Liver (tissue), 8 donors: ENCODE measurements at regions not wholly inside any gene's neighbourhood (a gene's known extent, or its start where the extent isn't known, plus 50 kb on each side); places are given as distances from the start of the nearest gene placed in this dataset.

Source experiments
- DNase-seq: peaks from one replicate; pipeline ENCODE4 v3.0.0-alpha.2; 2017; ENCODE audit warnings: low spot score
- H3K27ac ChIP-seq, 2 donors: one replicate each; pipeline ENCODE4 v1.7.0; 2013; ENCODE audit warnings: inconsistent platforms in 2 of 2, low read length in 2 of 2, control low read depth in 1 of 2, low read depth in 1 of 2, mild to moderate bottlenecking in 1 of 2
- H3K27me3 ChIP-seq, 4 donors: one replicate each; pipeline versions ENCODE4 v1.6.1 to v1.7.0; 2013; ENCODE audit warnings: low read length in 3 of 4, inconsistent platforms in 1 of 4, mild to moderate bottlenecking in 1 of 4, moderate library complexity in 1 of 4; ENCODE audit not compliant: control insufficient read depth in 4 of 4, insufficient read depth in 4 of 4
- H3K36me3 ChIP-seq, 4 donors: one replicate each; pipeline versions ENCODE4 v1.6.1 to v1.7.0; 2013; ENCODE audit warnings: low read length in 3 of 4, mild to moderate bottlenecking in 3 of 4, low read depth in 1 of 4, moderate library complexity in 1 of 4; ENCODE audit not compliant: control insufficient read depth in 4 of 4, insufficient read depth in 3 of 4
- H3K4me1 ChIP-seq, 4 donors: one replicate each; pipeline versions ENCODE4 v1.6.1 to v1.7.0; 2013; ENCODE audit warnings: low read length in 3 of 4, mild to moderate bottlenecking in 3 of 4, moderate library complexity in 1 of 4; ENCODE audit not compliant: control insufficient read depth in 4 of 4, insufficient read depth in 4 of 4
- H3K4me3 ChIP-seq, 3 donors: one replicate each; pipeline versions ENCODE4 v1.6.1 to v1.7.0; 2013; ENCODE audit warnings: low read length in 3 of 3, control low read depth in 1 of 3, low read depth in 1 of 3, mild to moderate bottlenecking in 1 of 3
- H3K9ac ChIP-seq, 2 donors: one replicate each; pipeline ENCODE4 v1.7.0; 2013; ENCODE audit warnings: low read length in 2 of 2, mild to moderate bottlenecking in 2 of 2, moderate library complexity in 2 of 2, control low read depth in 1 of 2, low read depth in 1 of 2
- H3K9me3 ChIP-seq, 4 donors: one replicate each; pipeline versions ENCODE4 v1.6.1 to v1.7.0; 2013; ENCODE audit warnings: low read length in 3 of 4; ENCODE audit not compliant: control insufficient read depth in 4 of 4
- EGR1 ChIP-seq, 2 donors: IDR thresholded peaks; 2 replicates each; pipeline ENCODE4 v1.6.1; 2016 to 2018; ENCODE audit warnings: antibody characterized with exemption in 2 of 2, low read depth in 2 of 2
- FOXA1 ChIP-seq: IDR thresholded peaks from 2 replicates; pipeline ENCODE4 v1.6.1; 2016; ENCODE audit warnings: antibody characterized with exemption
- FOXA2 ChIP-seq: IDR thresholded peaks from 2 replicates; pipeline ENCODE4 v1.6.1; 2016; ENCODE audit warnings: antibody characterized with exemption
- GABPA ChIP-seq, 2 donors: IDR thresholded peaks in 1 of 2; conservative IDR thresholded peaks in 1 of 2; 2 replicates each; pipeline ENCODE4 v1.6.1; 2016; ENCODE audit warnings: antibody characterized with exemption in 2 of 2, mild to moderate bottlenecking in 1 of 2, moderate library complexity in 1 of 2
- HNF4A ChIP-seq, 2 donors: conservative IDR thresholded peaks; 2 replicates each; pipeline ENCODE4 v1.6.1; 2016; ENCODE audit warnings: antibody characterized with exemption in 2 of 2, mild to moderate bottlenecking in 2 of 2
- HNF4G ChIP-seq: IDR thresholded peaks from 2 replicates; pipeline ENCODE4 v1.6.1; 2016; ENCODE audit warnings: antibody characterized with exemption
- JUND ChIP-seq, 2 donors: IDR thresholded peaks; 2 replicates each; pipeline ENCODE4 v1.6.1; 2016; ENCODE audit warnings: antibody characterized with exemption in 2 of 2
- NR2F2 ChIP-seq: IDR thresholded peaks from 2 replicates; pipeline ENCODE4 v1.6.1; 2016; ENCODE audit warnings: antibody characterized with exemption
- RAD21 ChIP-seq, 2 donors: IDR thresholded peaks; 2 replicates each; pipeline ENCODE4 v1.6.1; 2016; ENCODE audit warnings: antibody characterized with exemption in 2 of 2, mild to moderate bottlenecking in 2 of 2
- RXRA ChIP-seq, 2 donors: IDR thresholded peaks; 2 replicates each; pipeline ENCODE4 v1.6.1; 2017 to 2018; ENCODE audit warnings: antibody characterized with exemption in 2 of 2, mild to moderate bottlenecking in 1 of 2
- SP1 ChIP-seq: IDR thresholded peaks from 2 replicates; pipeline ENCODE4 v1.6.1; 2018; ENCODE audit warnings: antibody characterized with exemption, mild to moderate bottlenecking
- TAF1 ChIP-seq: conservative IDR thresholded peaks from 2 replicates; pipeline ENCODE4 v1.6.1; 2016; ENCODE audit warnings: antibody characterized with exemption, mild to moderate bottlenecking
- YY1 ChIP-seq: IDR thresholded peaks from 2 replicates; pipeline ENCODE4 v1.6.1; 2016; ENCODE audit warnings: antibody characterized with exemption, mild to moderate bottlenecking
- WGBS: extraction: QIAGEN DNeasy Blood & Tissue Kit; methylation state at CpG from one replicate; pipeline ENCODE4 v1.1.7; 2013; 5-methylcytosine and 5-hydroxymethylcytosine counted together
- TF ChIP-seq, protein P1 (sequence below): IDR thresholded peaks from 2 replicates; pipeline ENCODE4 v1.6.1; 2016; ENCODE audit warnings: antibody characterized with exemption
- TF ChIP-seq, protein P2 (sequence below): IDR thresholded peaks from 2 replicates; pipeline ENCODE4 v1.6.1; 2016; ENCODE audit warnings: antibody characterized with exemption, mild to moderate bottlenecking
- TF ChIP-seq, protein P3 (sequence below): fragments of 150-350 bp; IDR thresholded peaks from 2 replicates; pipeline ENCODE4 v1.5.1; 2017; ENCODE audit warnings: improper control_type of control experiment, low read depth, low read length; ENCODE audit not compliant: missing input control
- TF ChIP-seq, protein P4 (sequence below): IDR thresholded peaks from 2 replicates; pipeline ENCODE4 v1.6.1; 2016; ENCODE audit warnings: antibody characterized with exemption
- donor health status: healthy.
- donor health status: healthy.
- donor health status: healthy.
- donor health status: healthy.
- donor health status: healthy.

DNA sequence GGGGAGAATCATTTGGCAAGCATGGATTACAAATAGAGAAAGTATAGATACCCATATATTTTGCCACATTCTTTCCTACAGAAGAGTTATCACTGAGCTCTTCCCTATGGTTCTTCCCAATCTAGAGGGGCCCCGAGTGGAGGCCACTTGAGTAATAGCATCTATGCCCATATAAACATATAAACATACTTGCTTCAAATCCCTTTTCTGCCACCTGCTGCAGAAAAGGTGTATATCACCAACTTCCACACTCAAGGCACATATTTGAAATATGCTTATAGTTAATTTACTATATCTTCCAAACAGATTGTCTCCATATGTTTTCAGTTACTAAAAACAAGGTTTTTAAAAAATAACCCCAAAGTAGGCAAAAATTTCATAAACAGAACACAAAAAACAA lies 642.8 kb upstream of the DIPK2B start:
- no peak overlapping the region for H3K4me3 ChIP-seq
- WGBS, result 41% methylated on average over 1 of the region's 1 CpG
- no peaks in the 10 kb centered on the region for H3K36me3 ChIP-seq
- no peaks in the 10 kb centered on the region for H3K4me1 ChIP-seq
- no peaks in the 10 kb centered on the region for H3K9me3 ChIP-seq
- peaks cover 0 to 3% (median 0%) of the 10 kb centered on the region in 4 donors for H3K27me3 ChIP-seq
- TF ChIP-seq RAD21 (IDR thresholded peaks at IDR 0.05) (peak; percentile 25 to 45), FOXA1 (no peak)
- H3K9ac ChIP-seq, result no peak overlapping the region
- no peak overlapping the region for H3K27ac ChIP-seq
- DNase-seq, result no peak

DNA sequence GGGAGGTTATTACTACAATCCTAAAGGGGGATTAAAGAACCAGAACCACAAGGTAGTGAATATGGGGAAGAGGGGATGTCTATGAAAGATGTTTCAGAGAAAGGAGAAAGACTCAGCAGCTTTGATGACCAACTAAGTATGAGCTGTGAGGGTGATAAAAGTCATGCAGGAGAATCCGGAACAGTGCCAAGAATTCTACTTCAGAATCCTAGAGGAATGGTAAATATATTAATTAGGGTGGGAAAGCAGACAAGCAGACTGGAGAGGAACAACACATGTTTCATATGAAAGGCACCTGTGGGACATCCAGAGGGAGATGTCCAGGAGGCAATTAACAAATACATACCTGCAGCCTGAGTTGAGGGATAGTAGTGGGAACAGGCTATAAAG lies 642.2 kb upstream of the DIPK2B start:
- no peak for DNase-seq
- Histone ChIP-seq H3K36me3 (no peaks in the 10 kb centered on the region), H3K4me3 (no peak overlapping the region), H3K27me3 (peaks cover 0 to 3% (median 0%) of the 10 kb centered on the region in 4 donors), H3K27ac (no peak overlapping the region), H3K9me3 (no peaks in the 10 kb centered on the region), H3K9ac (no peak overlapping the region), H3K4me1 (no peaks in the 10 kb centered on the region)
- 83% methylated on average over 1 of the region's 1 CpG for WGBS
- TF ChIP-seq NR2F2, result no peak
- TF ChIP-seq RXRA (IDR thresholded peaks at IDR 0.05), result no peak
- TF ChIP-seq GABPA (IDR thresholded peaks at IDR 0.05 in 1 of 2, conservative IDR thresholded peaks at IDR 0.05 in 1 of 2), result no peak
- no peak for TF ChIP-seq YY1
- no peak for TF ChIP-seq FOXA1
- TF ChIP-seq, protein P1, sequence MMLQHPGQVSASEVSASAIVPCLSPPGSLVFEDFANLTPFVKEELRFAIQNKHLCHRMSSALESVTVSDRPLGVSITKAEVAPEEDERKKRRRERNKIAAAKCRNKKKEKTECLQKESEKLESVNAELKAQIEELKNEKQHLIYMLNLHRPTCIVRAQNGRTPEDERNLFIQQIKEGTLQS, result no peak
- no peak for TF ChIP-seq JUND (IDR thresholded peaks at IDR 0.05)
- no peak for TF ChIP-seq HNF4A (conservative IDR thresholded peaks at IDR 0.05)
- TF ChIP-seq EGR1 (IDR thresholded peaks at IDR 0.05; ENCODE audit: low read depth in 2 of 2), result no peak
- TF ChIP-seq, protein P2, sequence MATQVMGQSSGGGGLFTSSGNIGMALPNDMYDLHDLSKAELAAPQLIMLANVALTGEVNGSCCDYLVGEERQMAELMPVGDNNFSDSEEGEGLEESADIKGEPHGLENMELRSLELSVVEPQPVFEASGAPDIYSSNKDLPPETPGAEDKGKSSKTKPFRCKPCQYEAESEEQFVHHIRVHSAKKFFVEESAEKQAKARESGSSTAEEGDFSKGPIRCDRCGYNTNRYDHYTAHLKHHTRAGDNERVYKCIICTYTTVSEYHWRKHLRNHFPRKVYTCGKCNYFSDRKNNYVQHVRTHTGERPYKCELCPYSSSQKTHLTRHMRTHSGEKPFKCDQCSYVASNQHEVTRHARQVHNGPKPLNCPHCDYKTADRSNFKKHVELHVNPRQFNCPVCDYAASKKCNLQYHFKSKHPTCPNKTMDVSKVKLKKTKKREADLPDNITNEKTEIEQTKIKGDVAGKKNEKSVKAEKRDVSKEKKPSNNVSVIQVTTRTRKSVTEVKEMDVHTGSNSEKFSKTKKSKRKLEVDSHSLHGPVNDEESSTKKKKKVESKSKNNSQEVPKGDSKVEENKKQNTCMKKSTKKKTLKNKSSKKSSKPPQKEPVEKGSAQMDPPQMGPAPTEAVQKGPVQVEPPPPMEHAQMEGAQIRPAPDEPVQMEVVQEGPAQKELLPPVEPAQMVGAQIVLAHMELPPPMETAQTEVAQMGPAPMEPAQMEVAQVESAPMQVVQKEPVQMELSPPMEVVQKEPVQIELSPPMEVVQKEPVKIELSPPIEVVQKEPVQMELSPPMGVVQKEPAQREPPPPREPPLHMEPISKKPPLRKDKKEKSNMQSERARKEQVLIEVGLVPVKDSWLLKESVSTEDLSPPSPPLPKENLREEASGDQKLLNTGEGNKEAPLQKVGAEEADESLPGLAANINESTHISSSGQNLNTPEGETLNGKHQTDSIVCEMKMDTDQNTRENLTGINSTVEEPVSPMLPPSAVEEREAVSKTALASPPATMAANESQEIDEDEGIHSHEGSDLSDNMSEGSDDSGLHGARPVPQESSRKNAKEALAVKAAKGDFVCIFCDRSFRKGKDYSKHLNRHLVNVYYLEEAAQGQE, result no peak
- TF ChIP-seq HNF4G, result no peak
- TF ChIP-seq, protein P3, sequence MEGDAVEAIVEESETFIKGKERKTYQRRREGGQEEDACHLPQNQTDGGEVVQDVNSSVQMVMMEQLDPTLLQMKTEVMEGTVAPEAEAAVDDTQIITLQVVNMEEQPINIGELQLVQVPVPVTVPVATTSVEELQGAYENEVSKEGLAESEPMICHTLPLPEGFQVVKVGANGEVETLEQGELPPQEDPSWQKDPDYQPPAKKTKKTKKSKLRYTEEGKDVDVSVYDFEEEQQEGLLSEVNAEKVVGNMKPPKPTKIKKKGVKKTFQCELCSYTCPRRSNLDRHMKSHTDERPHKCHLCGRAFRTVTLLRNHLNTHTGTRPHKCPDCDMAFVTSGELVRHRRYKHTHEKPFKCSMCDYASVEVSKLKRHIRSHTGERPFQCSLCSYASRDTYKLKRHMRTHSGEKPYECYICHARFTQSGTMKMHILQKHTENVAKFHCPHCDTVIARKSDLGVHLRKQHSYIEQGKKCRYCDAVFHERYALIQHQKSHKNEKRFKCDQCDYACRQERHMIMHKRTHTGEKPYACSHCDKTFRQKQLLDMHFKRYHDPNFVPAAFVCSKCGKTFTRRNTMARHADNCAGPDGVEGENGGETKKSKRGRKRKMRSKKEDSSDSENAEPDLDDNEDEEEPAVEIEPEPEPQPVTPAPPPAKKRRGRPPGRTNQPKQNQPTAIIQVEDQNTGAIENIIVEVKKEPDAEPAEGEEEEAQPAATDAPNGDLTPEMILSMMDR, result no peak
- no peak for TF ChIP-seq FOXA2
- TF ChIP-seq, protein P4, sequence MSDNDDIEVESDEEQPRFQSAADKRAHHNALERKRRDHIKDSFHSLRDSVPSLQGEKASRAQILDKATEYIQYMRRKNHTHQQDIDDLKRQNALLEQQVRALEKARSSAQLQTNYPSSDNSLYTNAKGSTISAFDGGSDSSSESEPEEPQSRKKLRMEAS, result no peak
- TF ChIP-seq SP1, result no peak
- no peak for TF ChIP-seq RAD21 (IDR thresholded peaks at IDR 0.05)
- no peak for TF ChIP-seq TAF1
